ENCODE measurements at regions not wholly inside any gene's neighbourhood (a gene's known extent, or its start where the extent isn't known, plus 50 kb on each side); places are given as distances from the start of the nearest gene placed in this dataset.

- no peak overlapping the region for H3K4me3 ChIP-seq (ENCODE audit: low read depth, poor library complexity, severe bottlenecking)
- WGBS, 2 donors, result 37 to 46% methylated on average over 1 of the region's 1 CpG
- DNase-seq (ENCODE audit: low spot score in 2 of 2), result no peak
- TF ChIP-seq POLR2A (IDR thresholded peaks at IDR 0.05) (no peak), CTCF (IDR thresholded peaks at IDR 0.05) (no peak)
- intact Hi-C loops (cut with DNase I; ENCODE audit: low total_unique reads), result no loop called here
Measured at GRCh38 chr9:80946496-80947170, 742.7 kb downstream of the TLE1 start.

GRCh38 chr9:80945436-80945835 is 743.9 kb downstream of the TLE1 start:
- TF ChIP-seq CTCF (IDR thresholded peaks at IDR 0.05), result no peak
- no peak for TF ChIP-seq POLR2A (IDR thresholded peaks at IDR 0.05)
- no peak overlapping the region for H3K4me3 ChIP-seq (ENCODE audit: low read depth, poor library complexity, severe bottlenecking)
- DNase-seq (ENCODE audit: low spot score in 2 of 2), result no peak
- intact Hi-C loops (cut with DNase I; ENCODE audit: low total_unique reads), result no loop called here
- 89 to 96% methylated on average over 2 of the region's 2 CpGs for WGBS, 2 donors

GRCh38 chr9:80937645-80938044 is 751.7 kb downstream of the TLE1 start:
- TF ChIP-seq POLR2A (IDR thresholded peaks at IDR 0.05) (no peak), CTCF (IDR thresholded peaks at IDR 0.05) (no peak)
- H3K4me3 ChIP-seq (ENCODE audit: low read depth, poor library complexity, severe bottlenecking), result no peak overlapping the region
- WGBS, 2 donors, result 94 to 97% methylated on average over 1 of the region's 1 CpG
- DNase-seq (ENCODE audit: low spot score in 2 of 2), result no peak
- intact Hi-C loops (cut with DNase I; ENCODE audit: low total_unique reads), result no loop called here

GRCh38 chr9:80934095-80934494 is 755.3 kb downstream of the TLE1 start:
- intact Hi-C loops (cut with DNase I; ENCODE audit: low total_unique reads), result no loop called here
- DNase-seq (ENCODE audit: low spot score in 2 of 2), result no peak
- TF ChIP-seq CTCF (IDR thresholded peaks at IDR 0.05) (no peak), POLR2A (IDR thresholded peaks at IDR 0.05) (no peak)
- WGBS, 2 donors, result 77 to 84% methylated on average over 3 of the region's 3 CpGs
- no peak overlapping the region for H3K4me3 ChIP-seq (ENCODE audit: low read depth, poor library complexity, severe bottlenecking)

GRCh38 chr9:80932947-80933780 is 756.2 kb downstream of the TLE1 start:
- no peak for TF ChIP-seq POLR2A (IDR thresholded peaks at IDR 0.05)
- TF ChIP-seq CTCF (IDR thresholded peaks at IDR 0.05), result no peak
- DNase-seq (ENCODE audit: low spot score in 2 of 2), result no peak
- intact Hi-C loops (cut with DNase I; ENCODE audit: low total_unique reads), result no loop called here
- WGBS, 2 donors, result 58 to 69% methylated on average over 7 of the region's 7 CpGs
- H3K4me3 ChIP-seq (ENCODE audit: low read depth, poor library complexity, severe bottlenecking), result no peak overlapping the region
